HG02759 (cell line): ENCODE measurements at regions not wholly inside any gene's neighbourhood (a gene's known extent, or its start where the extent isn't known, plus 50 kb on each side); places are given as distances from the start of the nearest gene placed in this dataset.
"Not testable (repeated sequence)": the region's sequence is repeated elsewhere in the genome, so short reads cannot be mapped to it uniquely, and the experiment has no call there.

Source experiments
- ATAC-seq: cut with Tn5 transposase; IDR thresholded peaks from one replicate; pipeline ENCODE4 v1.9.1; 2021; ENCODE audit warnings: mild to moderate bottlenecking, moderate library complexity; ENCODE audit not compliant: unreplicated experiment

DNA sequence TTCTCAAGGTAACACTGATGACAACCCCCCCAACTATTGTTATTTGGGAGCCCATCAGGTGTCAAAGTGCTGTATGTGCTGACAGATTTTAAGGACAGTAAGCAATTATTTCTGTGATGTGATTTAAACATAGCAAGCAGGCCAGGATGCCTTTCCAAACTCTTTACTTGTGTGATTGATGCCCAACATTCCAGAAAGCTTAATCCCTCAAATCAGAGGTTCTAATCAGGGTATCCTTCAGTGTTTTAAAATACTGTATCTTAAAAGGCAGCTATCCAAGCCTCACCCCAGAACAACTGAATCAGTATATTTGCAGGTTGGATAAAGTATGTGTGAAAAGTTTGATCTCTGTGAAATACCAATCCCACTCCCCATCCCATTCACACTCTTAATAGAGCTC lies 119.7 kb downstream of the GASK1B start:
- ATAC-seq: no peak

DNA sequence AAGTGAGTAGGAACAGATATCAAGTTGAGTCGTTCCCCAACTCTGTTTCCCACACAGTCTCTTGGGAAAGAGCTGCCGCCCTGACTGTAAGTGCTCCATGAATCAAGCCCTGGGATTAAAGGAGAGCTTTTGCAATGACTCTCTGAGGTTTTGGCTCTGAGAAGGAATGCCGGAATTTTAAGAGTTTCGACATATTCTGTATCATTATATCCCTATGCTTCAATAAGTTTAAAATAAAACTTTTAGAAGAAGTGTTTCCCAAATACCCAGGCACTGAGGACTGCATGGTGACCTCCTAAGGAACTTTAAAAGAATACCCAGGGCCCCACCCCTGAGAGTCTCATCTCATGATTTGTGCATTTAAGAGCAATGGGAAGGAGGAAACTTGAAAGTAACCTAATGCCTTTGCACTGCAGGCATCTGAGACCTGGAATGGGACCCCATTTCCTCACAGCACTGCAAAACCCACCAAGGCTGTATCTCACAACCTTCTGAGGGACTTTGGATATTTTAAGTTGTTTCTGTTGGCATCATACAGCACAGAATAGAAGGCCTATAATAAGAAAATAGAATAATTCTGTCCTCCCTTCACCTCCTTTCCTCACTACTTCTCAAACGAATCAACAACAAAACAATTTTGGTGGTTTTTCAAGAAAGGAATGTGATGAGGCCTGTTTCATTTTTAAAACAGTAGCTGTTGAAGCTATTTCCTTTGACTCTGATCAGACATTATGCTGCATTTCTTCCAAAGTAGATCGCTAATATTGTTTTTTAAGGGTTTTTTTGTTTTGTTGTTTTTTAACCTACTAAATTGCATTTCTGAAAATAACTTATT lies 121.2 kb downstream of the GASK1B start:
- ATAC-seq: no peak

DNA sequence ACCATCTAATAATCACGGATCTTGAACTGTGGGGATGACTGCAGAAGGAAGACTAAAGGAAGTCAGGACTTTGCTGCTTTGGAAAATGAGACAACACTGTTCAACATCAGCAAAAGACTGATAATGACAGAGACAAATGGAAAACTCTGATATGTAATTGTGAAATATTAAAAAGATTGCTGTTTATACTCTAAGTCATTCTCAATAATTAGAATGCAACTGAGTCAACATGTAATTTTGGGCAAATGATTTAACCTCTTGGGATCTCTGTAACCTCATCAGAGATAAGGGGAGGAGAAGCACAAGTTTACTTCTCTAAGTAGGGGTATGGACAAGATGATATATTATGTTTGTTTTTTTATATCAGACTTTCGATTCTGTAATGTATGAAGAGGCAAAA lies 121.9 kb downstream of the GASK1B start:
- ATAC-seq: no peak

DNA sequence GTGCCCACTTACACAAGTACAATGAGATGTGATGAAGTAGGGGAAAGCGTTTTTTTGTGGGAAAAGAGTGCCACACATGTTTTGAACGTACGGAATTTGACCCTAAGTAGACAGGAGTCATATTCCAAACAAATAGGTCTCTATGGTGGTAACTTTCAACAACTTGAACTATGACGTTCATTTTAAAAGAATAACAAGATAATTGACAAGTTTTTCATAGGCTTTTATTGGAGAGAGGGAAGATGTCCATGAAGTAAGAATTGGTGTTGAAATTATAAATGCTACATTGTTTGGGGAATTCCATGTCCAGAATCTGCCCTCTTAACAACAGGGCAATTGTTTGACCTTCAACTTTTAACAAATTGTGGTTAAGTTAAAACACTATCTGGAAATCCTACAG lies 126.5 kb downstream of the GASK1B start:
- no peak for ATAC-seq

DNA sequence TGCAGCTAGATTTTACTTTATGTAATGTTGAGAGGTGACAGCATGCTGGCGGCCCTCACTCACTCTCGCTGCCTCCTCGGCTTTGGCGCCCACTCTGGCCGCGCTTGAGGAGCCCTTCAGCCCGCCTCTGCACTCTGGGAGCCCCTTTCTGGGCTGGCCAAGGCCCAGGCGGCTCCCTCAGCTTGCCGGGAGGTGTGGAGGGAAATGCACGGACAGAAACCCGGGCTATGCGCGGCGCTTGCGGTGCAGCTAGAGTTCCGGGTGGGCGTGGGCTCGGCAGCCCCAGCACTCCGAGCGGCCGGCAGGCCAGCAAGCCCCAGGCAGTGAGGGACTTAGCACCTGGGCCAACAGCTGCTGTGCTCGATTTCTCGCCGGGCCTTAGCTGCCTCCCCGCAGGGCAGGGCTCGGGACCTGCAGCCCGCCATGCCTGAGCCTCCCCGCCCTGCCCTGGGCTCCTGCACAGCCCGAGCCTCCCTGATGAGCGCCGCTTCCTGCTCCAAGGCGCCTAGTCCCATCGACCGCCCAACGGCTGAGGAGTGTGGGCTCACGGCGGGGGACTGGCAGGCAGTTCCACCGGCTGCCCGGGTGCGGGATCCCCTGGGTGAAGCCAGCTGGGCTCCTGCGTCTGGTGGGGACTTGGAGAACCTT lies 128.7 kb downstream of the GASK1B start:
- no peak for ATAC-seq

DNA sequence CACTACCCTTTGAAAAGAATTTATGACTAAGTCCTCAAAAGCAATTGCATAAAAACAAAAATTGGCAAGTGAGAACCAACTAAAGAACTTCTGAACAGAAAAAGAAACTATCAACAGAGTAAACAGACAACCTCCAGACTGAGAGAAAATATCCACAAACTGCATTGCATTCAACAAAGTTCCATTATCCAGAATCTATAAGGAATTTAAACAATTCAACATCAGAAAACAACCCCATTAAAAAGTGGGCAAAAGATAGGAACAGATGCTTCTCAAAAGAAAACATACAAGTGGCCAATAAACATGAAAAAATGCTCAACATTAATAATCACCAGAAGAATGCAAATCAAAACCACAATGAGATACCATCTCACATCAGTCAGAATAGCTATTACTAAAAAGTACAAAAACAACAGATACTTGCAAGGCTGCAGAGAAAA lies 130.2 kb downstream of the GASK1B start:
- ATAC-seq: no peak

DNA sequence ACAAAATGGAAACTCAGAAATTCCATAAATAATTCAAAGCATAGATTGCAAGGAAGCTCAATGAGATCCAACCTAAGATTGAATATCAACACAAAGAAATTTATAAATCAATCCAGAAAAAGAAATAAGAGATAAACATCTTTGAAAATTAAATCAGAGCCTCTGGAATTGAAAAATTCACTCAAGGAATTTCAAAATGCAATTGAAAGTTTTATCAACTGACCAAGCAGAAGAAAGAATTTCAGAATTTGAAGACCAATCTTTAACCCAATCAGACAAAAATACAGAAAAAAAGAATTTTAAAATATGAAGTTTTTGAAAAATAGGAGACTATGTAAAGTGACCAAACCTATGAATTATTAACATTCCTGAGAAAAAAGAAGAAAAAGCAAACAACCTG lies 134.1 kb downstream of the GASK1B start:
- no peak for ATAC-seq

DNA sequence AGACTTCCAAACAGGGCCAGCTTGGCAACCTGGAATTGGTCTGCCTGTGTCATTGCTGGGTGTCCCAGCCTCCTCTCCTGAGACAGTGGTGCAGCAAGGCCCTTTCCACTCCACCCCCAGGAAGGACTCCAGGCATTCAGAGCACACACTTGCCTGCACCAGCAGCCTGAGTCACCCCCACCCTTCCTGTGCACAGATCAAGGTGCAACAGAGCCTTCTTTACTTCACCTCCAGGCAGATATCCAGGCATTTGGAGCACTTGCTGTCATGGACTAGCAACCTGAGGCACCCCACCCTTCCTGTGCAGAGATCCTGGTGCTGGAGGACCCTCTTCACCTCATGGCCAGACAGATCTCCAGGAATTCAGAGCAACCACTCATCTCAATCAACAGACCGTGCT lies 135.8 kb downstream of the GASK1B start:
- no peak for ATAC-seq

DNA sequence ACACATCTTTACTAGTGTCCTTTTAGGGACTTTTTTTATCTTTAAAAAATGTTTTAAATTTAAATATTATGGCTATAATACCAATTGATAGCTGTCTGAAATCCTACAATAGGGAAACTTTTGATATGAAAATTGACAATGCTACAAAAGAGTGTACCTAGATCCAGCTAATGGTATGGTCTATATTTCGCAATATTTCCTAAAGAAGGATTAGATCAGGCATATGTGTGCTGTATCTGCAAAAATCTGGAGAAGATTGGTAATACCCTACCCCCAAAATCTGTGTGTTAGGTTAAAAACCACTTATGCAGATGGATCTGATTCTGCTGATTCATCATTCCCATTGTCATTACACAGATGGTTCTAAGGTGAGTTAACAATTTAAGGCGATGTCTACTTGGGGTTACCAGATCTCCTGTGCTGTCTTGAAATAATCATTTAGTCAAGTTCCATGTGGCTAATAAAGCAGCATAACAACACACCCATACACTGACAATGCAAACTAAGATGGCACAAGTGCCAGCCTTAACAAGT lies 137.1 kb downstream of the GASK1B start:
- no peak for ATAC-seq

DNA sequence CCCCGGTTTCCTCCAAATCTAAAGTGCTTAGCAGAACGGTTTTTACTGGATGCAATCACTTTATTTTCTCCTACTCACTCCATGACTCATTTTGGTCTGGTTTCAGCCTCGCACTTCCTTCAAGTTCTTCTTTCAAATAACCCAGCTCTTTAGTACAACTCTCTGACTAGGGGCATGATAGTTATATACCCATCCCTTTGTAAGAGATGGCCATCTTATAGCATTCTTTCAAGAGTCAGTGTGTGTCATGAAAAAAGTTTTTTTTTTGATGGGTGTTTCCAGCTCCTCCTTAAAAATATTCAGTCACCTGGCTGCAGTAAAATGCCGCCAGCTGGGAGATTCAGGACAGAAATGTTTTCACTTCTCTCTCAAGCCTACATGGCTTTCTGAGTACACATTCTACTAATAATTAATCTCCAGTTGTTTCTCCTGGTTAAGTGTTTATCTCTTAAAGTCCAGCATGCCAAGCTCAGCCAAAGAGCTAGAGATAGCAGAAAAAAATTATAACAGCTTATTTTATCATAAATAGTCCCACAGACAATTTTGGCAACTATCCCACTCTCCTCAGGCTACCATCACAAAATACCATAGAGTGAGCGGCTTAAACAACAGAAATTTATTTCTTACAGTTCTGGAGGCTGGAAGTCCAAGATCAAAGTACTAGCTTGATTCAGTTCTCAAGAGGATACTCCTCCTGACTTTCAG lies 139.3 kb downstream of the GASK1B start:
- no peak for ATAC-seq

DNA sequence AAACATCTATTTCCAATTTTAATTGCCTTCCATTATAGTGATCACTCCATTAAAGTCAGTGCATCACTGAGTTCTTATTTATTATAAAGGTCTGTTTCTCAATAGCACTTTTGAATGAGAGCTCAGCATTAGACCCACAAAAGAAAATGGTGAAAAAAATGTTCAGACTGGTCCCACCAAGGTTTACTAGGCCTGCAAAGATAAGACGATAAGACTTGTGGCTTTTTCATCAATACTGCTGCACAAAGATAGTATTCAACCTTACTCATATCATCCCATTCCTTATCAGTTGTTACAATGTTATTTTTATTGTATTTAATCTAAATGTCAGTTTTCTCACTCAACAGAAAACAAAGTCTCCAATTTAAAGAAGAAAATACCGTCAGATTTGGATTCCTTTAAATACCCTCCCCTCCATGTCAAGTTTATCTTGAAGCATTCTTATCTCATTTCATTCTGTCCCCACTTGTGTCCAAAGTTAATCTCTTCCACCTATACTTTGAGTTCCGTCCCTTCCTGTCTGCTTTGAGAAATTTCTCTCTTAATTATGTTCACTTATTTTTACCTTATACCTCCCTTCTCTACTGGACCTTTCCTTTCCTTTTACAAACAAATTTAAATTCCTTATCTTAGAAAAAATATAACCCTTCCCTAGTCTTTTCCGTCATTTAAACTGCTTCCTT lies 140.0 kb downstream of the GASK1B start:
- ATAC-seq: no peak

DNA sequence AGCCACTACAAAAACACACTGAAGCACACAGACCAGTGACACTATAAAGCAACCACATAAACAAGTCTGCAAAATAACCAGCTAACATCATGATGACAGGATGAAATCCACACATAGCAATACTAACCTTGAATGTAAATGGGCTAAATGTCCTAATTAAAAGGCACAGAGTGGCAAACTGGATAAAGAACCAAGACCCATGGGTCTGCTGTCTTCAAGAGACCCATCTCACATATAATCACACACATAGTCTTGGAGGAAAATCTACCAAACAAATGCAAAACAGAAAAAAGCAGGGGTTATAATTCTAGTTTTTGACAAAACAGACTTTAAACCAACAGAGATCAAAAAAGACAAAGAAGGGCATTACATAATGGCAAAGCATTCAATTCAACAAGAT lies 144.4 kb downstream of the GASK1B start:
- ATAC-seq: not testable (repeated sequence)

DNA sequence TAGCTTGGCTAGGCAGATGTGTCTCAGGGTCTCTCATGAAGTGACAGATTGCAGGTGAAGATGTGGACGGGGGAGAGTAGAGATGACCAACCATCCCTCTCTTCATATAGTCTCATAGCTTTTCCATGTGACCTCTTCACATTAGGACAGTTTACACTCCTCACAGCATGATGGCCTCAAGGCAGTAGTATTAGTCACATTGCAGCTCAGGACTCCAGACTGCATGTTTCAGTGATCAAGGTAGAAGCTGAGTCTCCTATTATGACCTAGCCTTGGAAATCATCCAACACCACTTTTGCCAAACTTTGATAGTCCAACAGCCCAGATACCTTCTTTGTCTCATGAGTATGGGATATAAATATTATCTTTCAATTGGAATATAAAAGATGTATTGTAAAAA lies 147.7 kb downstream of the GASK1B start:
- ATAC-seq: no peak

DNA sequence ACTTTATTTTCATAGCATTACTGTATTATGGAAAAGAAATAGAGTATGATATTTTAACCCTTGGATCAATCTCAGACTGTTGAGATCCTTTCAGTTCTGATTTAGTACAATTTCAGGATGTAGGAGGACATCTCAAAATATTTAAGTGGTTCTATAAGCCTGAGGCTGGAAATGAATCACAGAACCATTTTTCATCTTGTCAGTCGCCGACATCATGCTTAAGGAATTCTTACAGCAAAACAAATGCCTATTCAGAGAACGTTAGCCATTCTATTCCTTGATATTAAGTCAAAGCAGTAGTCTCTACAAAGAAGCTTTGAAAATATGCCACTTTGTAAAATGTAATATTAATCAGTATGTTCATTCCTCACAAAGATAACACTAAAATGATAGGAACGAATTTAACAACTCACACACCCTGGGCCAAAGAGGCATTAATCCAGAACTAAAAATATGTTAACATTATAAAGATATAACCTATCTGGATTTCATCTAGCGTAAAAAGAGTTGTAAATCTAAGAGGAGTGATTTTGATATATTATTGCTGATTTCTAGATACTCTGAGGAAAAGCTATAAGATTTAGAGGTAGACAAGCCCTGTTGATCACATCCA lies 152.0 kb downstream of the GASK1B start:
- no peak for ATAC-seq

DNA sequence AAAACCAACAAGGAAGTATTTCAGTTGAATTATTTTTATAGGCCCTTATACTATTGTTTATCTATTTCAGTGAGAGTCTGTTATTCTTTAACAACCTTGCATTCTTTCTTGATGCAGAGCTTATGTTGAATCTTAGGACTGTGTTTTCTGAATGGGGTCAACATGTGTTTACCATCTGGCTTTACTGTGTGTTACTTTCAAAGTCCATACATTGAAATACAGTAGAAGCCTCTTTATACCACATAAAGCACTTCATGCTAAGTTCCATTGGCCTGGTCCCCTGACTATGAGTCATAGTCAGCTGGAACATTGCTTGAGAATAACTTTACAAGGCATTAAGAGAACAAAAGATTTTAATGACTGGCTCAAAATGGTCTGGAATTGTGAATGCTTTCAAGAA lies 152.6 kb downstream of the GASK1B start:
- ATAC-seq: no peak

DNA sequence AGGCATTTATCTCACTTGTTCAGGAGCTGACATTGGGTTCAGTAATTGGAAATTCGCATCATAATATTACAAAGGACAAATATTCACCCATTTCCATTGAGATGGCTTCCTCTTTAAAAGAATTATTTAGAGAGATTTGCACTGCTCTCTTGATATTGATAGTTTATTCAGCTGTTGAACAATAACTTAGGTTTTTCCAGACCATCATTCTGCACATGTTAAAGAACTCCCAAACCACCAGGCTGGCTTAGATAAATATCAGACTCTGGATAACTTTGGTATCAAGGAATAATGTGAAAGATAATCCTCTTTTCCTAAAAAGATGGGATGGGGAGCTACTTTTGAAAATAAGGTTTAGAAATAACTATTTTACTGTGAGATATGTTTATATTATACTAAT lies 154.0 kb downstream of the GASK1B start:
- no peak for ATAC-seq

DNA sequence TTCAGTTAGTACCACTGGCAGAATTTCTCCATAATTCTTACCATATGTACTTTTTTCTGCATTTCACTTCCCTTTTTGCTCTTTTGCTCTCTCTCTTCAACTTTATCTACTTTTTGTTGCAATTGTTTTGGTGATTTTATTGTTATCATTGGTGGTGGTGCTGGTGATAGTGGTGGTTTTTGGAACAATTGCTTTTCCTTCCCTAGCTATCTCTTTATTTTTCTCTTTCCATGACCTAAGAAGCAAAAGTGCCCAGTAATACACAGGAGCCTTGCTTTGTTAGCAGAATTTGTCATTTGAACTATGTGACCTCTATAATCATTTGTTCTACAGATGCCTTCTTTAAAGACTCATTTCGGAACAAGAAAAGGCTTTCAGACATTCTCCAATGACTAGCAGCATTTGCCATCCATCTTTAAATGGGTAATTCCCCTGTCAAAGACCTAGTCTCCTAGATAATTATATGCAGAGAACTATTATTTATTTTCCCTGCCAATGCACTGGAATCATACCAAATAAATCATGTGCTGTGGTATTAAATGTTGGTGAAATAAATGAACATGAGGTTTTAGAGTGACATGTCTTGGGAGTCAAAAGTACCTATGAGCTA lies 154.5 kb downstream of the GASK1B start:
- no peak for ATAC-seq

DNA sequence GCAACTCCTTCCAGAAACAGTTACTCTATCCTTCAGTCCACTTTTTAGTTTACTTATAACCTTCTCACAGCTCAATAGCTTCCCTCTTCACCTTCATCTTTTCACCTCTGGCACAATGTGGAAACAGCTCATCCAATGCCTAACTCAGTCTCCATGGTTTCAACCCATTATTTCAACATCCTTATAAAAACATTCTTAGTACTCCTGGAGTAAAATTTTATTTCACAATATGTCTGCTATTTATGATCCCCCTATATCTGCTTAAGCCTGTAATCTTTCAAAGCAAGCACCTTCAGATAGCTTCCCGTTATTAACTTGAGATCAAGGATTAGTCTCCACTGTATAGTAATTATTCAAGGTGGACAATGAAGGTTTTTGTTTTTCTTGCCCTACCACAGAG lies 156.3 kb downstream of the GASK1B start:
- ATAC-seq: no peak

DNA sequence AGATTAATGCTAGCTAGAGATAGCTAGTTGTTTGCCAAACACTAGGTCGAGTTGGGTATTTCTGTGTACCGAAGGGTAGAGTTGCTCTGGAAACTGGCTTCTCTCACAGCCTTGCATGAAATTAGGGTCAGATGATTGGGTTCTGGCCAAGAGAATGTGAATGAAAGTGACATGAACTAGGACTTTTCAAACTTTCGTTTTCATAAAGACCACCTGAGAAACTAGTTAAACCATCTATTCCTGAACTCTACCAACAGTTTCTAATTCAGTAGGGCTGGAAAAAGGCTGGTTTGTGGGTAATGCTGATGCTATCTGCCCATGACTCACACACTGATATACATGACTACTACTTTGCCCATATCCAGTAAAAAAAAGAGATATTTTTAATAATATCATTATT lies 157.6 kb downstream of the GASK1B start:
- ATAC-seq: no peak

DNA sequence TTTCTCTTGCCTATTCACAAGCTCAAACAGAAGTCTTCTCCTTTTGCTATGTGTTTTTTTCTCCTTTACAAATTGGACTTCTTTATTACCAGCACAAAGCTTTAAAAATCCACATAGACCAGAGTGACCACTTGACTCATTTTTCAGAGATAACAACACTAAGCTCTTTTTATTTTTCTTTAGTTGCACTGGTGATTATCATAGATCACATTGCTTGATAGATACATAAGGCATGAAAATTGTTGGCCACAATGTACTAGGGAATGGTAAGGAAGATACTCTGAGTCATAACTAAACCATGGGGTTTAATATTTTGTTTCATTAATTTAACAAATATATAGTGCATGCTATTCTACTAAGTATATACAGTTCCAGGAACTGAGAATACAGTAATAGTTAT lies 159.0 kb downstream of the GASK1B start:
- ATAC-seq: no peak
